Activated CD4-positive, alpha-beta T cell treated with anti-CD3 and anti-CD28 coated beads for 1 hour (primary cell): ENCODE measurements at regions not wholly inside any gene's neighbourhood (a gene's known extent, or its start where the extent isn't known, plus 50 kb on each side); places are given as distances from the start of the nearest gene placed in this dataset.
"Not testable (repeated sequence)": the region's sequence is repeated elsewhere in the genome, so short reads cannot be mapped to it uniquely, and the experiment has no call there.

Experiments used
- DNase-seq: peaks from one replicate; pipeline ENCODE4 v3.0.0-alpha.2; 2020

- DNase-seq = no peak
These were observed 433.3 kb downstream of the RPS6KC1 start for GRCh38 chr1:213484333-213484732.

- no peak for DNase-seq
These were observed 433.7 kb downstream of the RPS6KC1 start for GRCh38 chr1:213484758-213485157.

GRCh38 chr1:213486488-213486887 is 435.4 kb downstream of the RPS6KC1 start:
- DNase-seq = no peak

- DNase-seq = no peak
These were observed 440.4 kb downstream of the RPS6KC1 start for GRCh38 chr1:213491468-213491867.

- no peak for DNase-seq
These were observed 441.4 kb downstream of the RPS6KC1 start for GRCh38 chr1:213492161-213493041.

GRCh38 chr1:213499444-213499843 is 448.4 kb downstream of the RPS6KC1 start:
- DNase-seq = no peak

- no peak for DNase-seq
These were observed 456.6 kb downstream of the RPS6KC1 start for GRCh38 chr1:213507472-213508223.

- DNase-seq = no peak
These were observed 460.1 kb downstream of the RPS6KC1 start for GRCh38 chr1:213511173-213511572.

GRCh38 chr1:213512316-213512715 is 461.3 kb downstream of the RPS6KC1 start:
- DNase-seq = no peak

- DNase-seq = no peak
These were observed 462.0 kb downstream of the RPS6KC1 start for GRCh38 chr1:213513006-213513405.

GRCh38 chr1:213514408-213515179 is 463.6 kb downstream of the RPS6KC1 start:
- not testable (repeated sequence) for DNase-seq

GRCh38 chr1:213519098-213519497 is 468.1 kb downstream of the RPS6KC1 start:
- no peak for DNase-seq

- no peak for DNase-seq
These were observed 466.6 kb upstream of the PROX1 start for GRCh38 chr1:213521206-213521605.

GRCh38 chr1:213523781-213524398 is 463.9 kb upstream of the PROX1 start:
- DNase-seq = no peak

- no peak for DNase-seq
These were observed 461.5 kb upstream of the PROX1 start for GRCh38 chr1:213526306-213526705.

- no peak for DNase-seq
These were observed 457.0 kb upstream of the PROX1 start for GRCh38 chr1:213530611-213531320.

- DNase-seq = no peak
These were observed 456.1 kb upstream of the PROX1 start for GRCh38 chr1:213531369-213532310.

GRCh38 chr1:213533125-213533524 is 454.6 kb upstream of the PROX1 start:
- DNase-seq = no peak

- no peak for DNase-seq
These were observed 452.1 kb upstream of the PROX1 start for GRCh38 chr1:213535679-213536078.

GRCh38 chr1:213538251-213538650 is 449.5 kb upstream of the PROX1 start:
- no peak for DNase-seq

GRCh38 chr1:213539464-213539863 is 448.3 kb upstream of the PROX1 start:
- DNase-seq = no peak
